Psoas muscle (tissue), 7 donors: ENCODE measurements at regions not wholly inside any gene's neighbourhood (a gene's known extent, or its start where the extent isn't known, plus 50 kb on each side); places are given as distances from the start of the nearest gene placed in this dataset.
A peak's percentile ranks its signal among the peaks of the same experiment; 100 is the strongest.

Experiments used
- ATAC-seq, 4 donors: fragments of 200-7000 bp; cut with Tn5 transposase; one replicate each; pipeline ENCODE4 v1.9.1; 2020; ENCODE audit warnings: moderate library complexity in 3 of 4, mild to moderate bottlenecking in 2 of 4
- DNase-seq, 2 donors: peaks; one replicate each; pipeline ENCODE4 v3.0.0-alpha.2; 2020
- H3K27ac ChIP-seq: fragments of 200-600 bp; one replicate; pipeline ENCODE4 v1.8.0; 2022
- H3K27me3 ChIP-seq, 3 donors: fragments of 200-600 bp in 1 of 3; one replicate each; pipeline versions ENCODE4 v1.6.1 to v1.8.0; 2013 to 2022; ENCODE audit warnings: low read length in 2 of 3, mild to moderate bottlenecking in 2 of 3, moderate library complexity in 1 of 3; ENCODE audit not compliant: insufficient read depth in 3 of 3
- H3K36me3 ChIP-seq, 2 donors: fragments of 200-600 bp in 1 of 2; one replicate each; pipeline versions ENCODE4 v1.6.1 to v1.8.0; 2013 to 2022; ENCODE audit warnings: low read depth in 1 of 2, mild to moderate bottlenecking in 1 of 2, moderate library complexity in 1 of 2; ENCODE audit not compliant: insufficient read depth in 1 of 2
- H3K4me1 ChIP-seq: fragments of 200-600 bp; one replicate; pipeline ENCODE4 v1.8.0; 2022
- H3K4me3 ChIP-seq: fragments of 200-600 bp; one replicate; pipeline ENCODE4 v1.8.0; 2022; ENCODE audit warnings: mild to moderate bottlenecking
- H3K9me3 ChIP-seq: fragments of 200-600 bp; one replicate; pipeline ENCODE4 v1.8.0; 2022
- CTCF ChIP-seq: fragments of 200-600 bp; IDR thresholded peaks from one replicate; pipeline ENCODE4 v1.8.0; 2022; ENCODE audit warnings: antibody characterized with exemption
- WGBS, 3 donors: extraction: QIAGEN DNeasy Blood & Tissue Kit; methylation state at CpG; one replicate each; pipeline versions ENCODE4 v1.1.6 to v1.1.7; 2013; 5-methylcytosine and 5-hydroxymethylcytosine counted together
- intact Hi-C, 2 donors: fragments of 100-400 bp; cut with DNase I; formaldehyde crosslinking; loops; one replicate each; pipeline versions ENCODE4 v1.11.0 to v1.14.2; 2022
- donor health status: healthy with polysubstance abuse.
- donor health status: DM: no; HTN: no; CAD: no; lungs with moderate emphysema.
- donor health status: Bipolar disorder and iron deficiency.
- donor health status: healthy.
- donor health status: DM: yes; HTN: yes; CAD: no.
- donor health status: DM: no; HTN: no; CAD: no.
- donor health status: DM: yes; HTN: yes; CAD: no.

- DNase-seq: no peak
- H3K27ac ChIP-seq: no peak overlapping the region
- no peaks in the 10 kb centered on the region for H3K27me3 ChIP-seq
- H3K4me1 ChIP-seq: no peaks in the 10 kb centered on the region
- intact Hi-C loops: no loop called here
- H3K4me3 ChIP-seq: no peak overlapping the region
- TF ChIP-seq CTCF: no peak
- no peaks in the 10 kb centered on the region for H3K36me3 ChIP-seq
- WGBS, 3 donors: 77 to 89% (median 80%) methylated on average over 8 of the region's 8 CpGs
- H3K9me3 ChIP-seq: no peaks in the 10 kb centered on the region
- no peak for ATAC-seq
Measured at GRCh38 chr1:221487781-221488524, 253.9 kb downstream of the DUSP10 start.

- H3K27me3 ChIP-seq: no peaks in the 10 kb centered on the region
- intact Hi-C loops: no loop called here
- 86 to 91% (median 90%) methylated on average over 1 of the region's 1 CpG for WGBS, 3 donors
- no peaks in the 10 kb centered on the region for H3K4me1 ChIP-seq
- no peak overlapping the region for H3K27ac ChIP-seq
- H3K4me3 ChIP-seq: no peak overlapping the region
- H3K9me3 ChIP-seq: no peaks in the 10 kb centered on the region
- no peak for TF ChIP-seq CTCF
- H3K36me3 ChIP-seq: no peaks in the 10 kb centered on the region
- DNase-seq (no peak), ATAC-seq (no peak)
Measured at GRCh38 chr1:221488550-221488949, 253.3 kb downstream of the DUSP10 start.

GRCh38 chr1:221494670-221495069, 247.2 kb downstream of the DUSP10 start:
- peak in 3 of 4 donors; percentile 88 to 92 (median 89) for ATAC-seq
- 9 to 17% (median 10%) methylated on average over 2 of the region's 2 CpGs for WGBS, 3 donors

GRCh38 chr1:221497046-221497445, 244.8 kb downstream of the DUSP10 start:
- peaks cover 8% of the 10 kb centered on the region for H3K4me1 ChIP-seq
- 19 to 34% (median 31%) methylated on average over 3 of the region's 3 CpGs for WGBS, 3 donors

More at GRCh38 chr1:221494670-221495069, 247.2 kb downstream of the DUSP10 start:
- Histone ChIP-seq H3K36me3 (no peaks in the 10 kb centered on the region), H3K4me1 (peaks cover 8% of the 10 kb centered on the region), H3K9me3 (no peaks in the 10 kb centered on the region), H3K27me3 (no peaks in the 10 kb centered on the region), H3K27ac (peak overlapping the region; percentile 60), H3K4me3 (no peak overlapping the region)
- no peak for TF ChIP-seq CTCF
- peak in 1 of 2 donors; percentile 73 for DNase-seq
- intact Hi-C loops: no loop called here

More at GRCh38 chr1:221497046-221497445, 244.8 kb downstream of the DUSP10 start:
- no peaks in the 10 kb centered on the region for H3K27me3 ChIP-seq
- ATAC-seq (no peak), DNase-seq (no peak)
- intact Hi-C loops: no loop called here
- no peaks in the 10 kb centered on the region for H3K9me3 ChIP-seq
- H3K36me3 ChIP-seq: no peaks in the 10 kb centered on the region
- H3K4me3 ChIP-seq: no peak overlapping the region
- no peak for TF ChIP-seq CTCF
- no peak overlapping the region for H3K27ac ChIP-seq
